ENCODE measurements at regions not wholly inside any gene's neighbourhood (a gene's known extent, or its start where the extent isn't known, plus 50 kb on each side); places are given as distances from the start of the nearest gene placed in this dataset.

DNA sequence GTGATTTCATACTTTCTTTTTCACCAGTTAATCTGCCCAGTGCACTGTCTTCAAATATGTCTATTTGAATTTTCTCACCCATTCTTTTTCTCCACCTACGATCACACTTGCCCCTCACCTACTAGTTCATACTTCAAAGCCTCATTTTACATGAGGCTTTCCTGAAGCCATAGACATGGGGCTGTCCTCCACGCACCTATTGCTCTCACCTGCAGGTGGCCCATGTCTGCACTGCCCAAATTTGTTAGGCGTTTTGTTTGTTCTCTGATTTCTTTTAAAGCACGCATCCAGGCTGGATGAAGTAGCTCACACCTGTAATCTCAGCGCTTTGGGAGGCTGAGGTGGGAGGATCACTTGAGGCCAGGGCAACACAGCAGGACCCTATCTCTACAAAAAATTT lies 106.8 kb upstream of the RIPOR2 start:
- TF ChIP-seq GATA2 (IDR thresholded peaks at IDR 0.05; ENCODE audit: low read depth, low read length) (no peak), GATA3 (IDR thresholded peaks at IDR 0.05; ENCODE audit: low read depth, low read length) (no peak)
